Endothelial cell of umbilical vein (primary cell): ENCODE measurements at regions not wholly inside any gene's neighbourhood (a gene's known extent, or its start where the extent isn't known, plus 50 kb on each side); places are given as distances from the start of the nearest gene placed in this dataset.

Source experiments
- BruUV-seq: library from RNA; stranded (reverse); fragments of 400-500 nt; replicated peaks from 2 replicates; lab custom pipeline; 2021; lab: Mats Ljungman, UMichigan
- CTCF ChIA-PET: fragments of 300-600, 350-600 bp; sonication (Branson Sonifier 250); formaldehyde crosslinking; loops from one replicate; lab custom pipeline; 2021; ENCODE audit warnings: antibody characterized with exemption, inconsistent platforms; lab: Charles Lee
- POLR2A ChIA-PET: fragments of 300-600, 350-600 bp; sonication (Branson Sonifier 250); formaldehyde crosslinking; loops from one replicate; lab custom pipeline; 2021; ENCODE audit warnings: antibody characterized with exemption, inconsistent platforms; lab: Charles Lee
- DNase-seq: peaks from one replicate; pipeline ENCODE4 v3.0.0-alpha.2; 2011; ENCODE audit warnings: low read depth, low spot score
- FAIRE-seq: peaks from 2 replicates; lab custom pipeline; 2011; peaks lifted over from hg19 to GRCh38; lab: Jason Lieb, UNC
- H2AFZ ChIP-seq: 2 replicates; pipeline ENCODE4 v1.6.0; 2012; ENCODE audit warnings: low read depth, low read length, control low read depth, inconsistent platforms
- H3K27ac ChIP-seq: 2 replicates; pipeline ENCODE4 v1.5.1; 2011; ENCODE audit warnings: low read depth, mild to moderate bottlenecking, control low read depth, low read length, moderate library complexity; ENCODE audit not compliant: insufficient read depth
- H3K27me3 ChIP-seq, 2 experiments: 2 replicates each; pipeline versions ENCODE4 v1.6.0 to v1.6.1; 2011; ENCODE audit warnings: low read length in 2 of 2, mixed read lengths in 1 of 2; ENCODE audit not compliant: control insufficient read depth in 2 of 2, insufficient read depth in 2 of 2
- H3K36me3 ChIP-seq, 2 experiments: 2 replicates in 1 of 2; 3 replicates in 1 of 2; pipeline ENCODE4 v1.5.1; 2011; ENCODE audit warnings: low read length in 2 of 2, mild to moderate bottlenecking in 1 of 2, moderate library complexity in 1 of 2; ENCODE audit not compliant: control insufficient read depth in 2 of 2, insufficient read depth in 2 of 2; ENCODE audit errors: extremely low read depth in 1 of 2
- H3K4me1 ChIP-seq: 3 replicates; pipeline ENCODE4 v1.5.1; 2011; ENCODE audit warnings: mild to moderate bottlenecking, low read length; ENCODE audit not compliant: control insufficient read depth, insufficient read depth; ENCODE audit errors: extremely low read depth
- H3K4me2 ChIP-seq: 2 replicates; pipeline ENCODE4 v1.6.1; 2011; ENCODE audit warnings: low read length, control low read depth, mixed read lengths; ENCODE audit not compliant: insufficient read depth
- H3K4me3 ChIP-seq, 3 experiments: fragments of 200-600 bp in 1 of 3; sonication (generic), shearing (Covaris generic) in 1 of 3; replicated peaks in 1 of 3; 2 replicates each; pipeline ENCODE4 v1.5.1; 2011 to 2016; ENCODE audit warnings: control low read depth in 3 of 3, low read length in 3 of 3, mild to moderate bottlenecking in 2 of 3, inconsistent platforms in 1 of 3, low read depth in 1 of 3, moderate library complexity in 1 of 3; ENCODE audit not compliant: insufficient read depth in 1 of 3
- H3K79me2 ChIP-seq: 2 replicates; pipeline ENCODE4 v1.6.0; 2012; ENCODE audit warnings: low read length, inconsistent platforms; ENCODE audit not compliant: control insufficient read depth, insufficient read depth
- H3K9ac ChIP-seq: replicated peaks from 2 replicates; pipeline ENCODE3; 2011; ENCODE audit warnings: low read length, control low read depth; ENCODE audit not compliant: insufficient read depth; ENCODE audit errors: extremely low read depth
- H3K9me1 ChIP-seq: replicated peaks from 3 replicates; pipeline ENCODE4 v1.6.0; 2011; ENCODE audit warnings: mild to moderate bottlenecking, low read length; ENCODE audit not compliant: control insufficient read depth, insufficient read depth; ENCODE audit errors: extremely low read depth
- H3K9me3 ChIP-seq: replicated peaks from 2 replicates; pipeline ENCODE4 v1.5.1; 2012; ENCODE audit warnings: low read length, inconsistent platforms; ENCODE audit not compliant: control insufficient read depth, insufficient read depth
- H4K20me1 ChIP-seq: replicated peaks from 2 replicates; pipeline ENCODE3; 2011; ENCODE audit warnings: mild to moderate bottlenecking, low read length; ENCODE audit not compliant: control insufficient read depth, insufficient read depth; ENCODE audit errors: extremely low read depth
- EZH2 ChIP-seq: IDR thresholded peaks from 2 replicates; pipeline ENCODE4 v1.6.1; 2012; ENCODE audit warnings: borderline replicate concordance, low read depth, mild to moderate bottlenecking, moderate library complexity, low read length, inconsistent platforms; ENCODE audit not compliant: severe bottlenecking
- FOS ChIP-seq: IDR thresholded peaks from 2 replicates; pipeline ENCODE4 v1.6.1; 2011; ENCODE audit warnings: mild to moderate bottlenecking, low read length, moderate library complexity, borderline replicate concordance; ENCODE audit not compliant: insufficient read depth
- GATA2 ChIP-seq: IDR thresholded peaks from 2 replicates; pipeline ENCODE4 v1.7.0; 2011; ENCODE audit warnings: low read depth, mild to moderate bottlenecking, moderate library complexity, mixed read lengths, low read length; ENCODE audit not compliant: insufficient read length, insufficient read depth
- JUN ChIP-seq: IDR thresholded peaks from 2 replicates; pipeline ENCODE4 v1.6.1; 2011; ENCODE audit warnings: borderline replicate concordance, low read depth; ENCODE audit not compliant: insufficient read length, insufficient read depth
- MYC ChIP-seq: IDR thresholded peaks from one replicate; pipeline ENCODE4 v1.6.1; 2011; ENCODE audit warnings: mild to moderate bottlenecking, low read depth, low read length
- POLR2A ChIP-seq: IDR thresholded peaks from 2 replicates; pipeline ENCODE4 v1.6.1; 2012; ENCODE audit warnings: low read depth, mild to moderate bottlenecking, control low read depth, low read length
- POLR2AphosphoS5 ChIP-seq: IDR thresholded peaks from 2 replicates; pipeline ENCODE4 v1.6.1; 2012; ENCODE audit warnings: low read depth, mild to moderate bottlenecking, control low read depth, low read length, moderate library complexity; ENCODE audit not compliant: insufficient read depth
- dilution Hi-C: fragments of 300-500 bp; cut with MboI; formaldehyde crosslinking; loops from one replicate; pipeline ENCODE4 v1.15.0; 2019; ENCODE audit warnings: low sequenced_read_pairs; ENCODE audit not compliant: extremely low pct_ligation_motif_present
- intact Hi-C: fragments of 100-400 bp; cut with micrococcal nuclease; formaldehyde crosslinking; loops from one replicate; pipeline ENCODE4 v1.10.0; 2022
- TF ChIP-seq, protein P1 (sequence below): IDR thresholded peaks from 2 replicates; pipeline ENCODE4 v1.6.1; 2011; ENCODE audit not compliant: insufficient read depth, insufficient read length
- TF ChIP-seq, protein P2 (sequence below), 2 donors: IDR thresholded peaks; 1 replicate in 1 of 2; 2 replicates in 1 of 2; pipeline ENCODE4 v1.5.1; 2011; ENCODE audit warnings: low read length in 2 of 2, mild to moderate bottlenecking in 2 of 2, moderate library complexity in 2 of 2, control low read depth in 1 of 2, inconsistent platforms in 1 of 2, low read depth in 1 of 2; ENCODE audit not compliant: insufficient read depth in 1 of 2; ENCODE audit errors: extremely low read depth in 1 of 2

DNA sequence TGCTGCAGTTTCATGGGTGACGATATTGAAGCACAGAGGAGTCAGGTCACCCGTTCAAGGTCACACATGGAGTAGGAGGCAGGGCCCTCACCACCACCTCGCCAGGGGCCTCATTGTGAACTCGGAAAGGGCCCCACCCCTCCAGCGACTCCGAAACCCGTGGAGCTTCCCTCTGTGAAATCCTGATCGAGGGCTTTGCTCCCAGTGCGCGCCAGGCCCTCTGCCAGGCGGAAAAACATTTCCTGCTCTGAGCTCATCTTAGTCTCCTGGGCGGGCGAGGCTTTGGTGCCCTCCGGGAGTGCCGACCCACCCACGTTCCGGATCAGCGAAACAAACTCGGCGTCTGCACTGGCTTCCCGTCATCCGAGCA, 75.0 kb upstream of the FCN1 start:
- no peak overlapping the region for H3K9ac ChIP-seq
- no peaks in the 10 kb centered on the region for H3K4me1 ChIP-seq
- intact Hi-C loops, result no loop called here
- H3K27me3 ChIP-seq, result no peaks in the 10 kb centered on the region
- no peak for DNase-seq
- no TSS peak for BruUV-seq
- POLR2A ChIA-PET, result no interaction called here
- CTCF ChIA-PET, result no interaction called here
- H3K4me2 ChIP-seq, result no peak overlapping the region
- no peaks in the 10 kb centered on the region for H3K36me3 ChIP-seq
- no peak overlapping the region for H3K27ac ChIP-seq
- no peaks in the 10 kb centered on the region for H3K79me2 ChIP-seq
- no peak for FAIRE-seq
- no peaks in the 10 kb centered on the region for H4K20me1 ChIP-seq
- no peak for TF ChIP-seq FOS
- no peak for TF ChIP-seq GATA2
- no peak for TF ChIP-seq POLR2AphosphoS5
- no peak for TF ChIP-seq EZH2
- TF ChIP-seq, protein P1, sequence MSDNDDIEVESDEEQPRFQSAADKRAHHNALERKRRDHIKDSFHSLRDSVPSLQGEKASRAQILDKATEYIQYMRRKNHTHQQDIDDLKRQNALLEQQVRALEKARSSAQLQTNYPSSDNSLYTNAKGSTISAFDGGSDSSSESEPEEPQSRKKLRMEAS, result no peak
- TF ChIP-seq POLR2A, result no peak
- TF ChIP-seq, protein P2, sequence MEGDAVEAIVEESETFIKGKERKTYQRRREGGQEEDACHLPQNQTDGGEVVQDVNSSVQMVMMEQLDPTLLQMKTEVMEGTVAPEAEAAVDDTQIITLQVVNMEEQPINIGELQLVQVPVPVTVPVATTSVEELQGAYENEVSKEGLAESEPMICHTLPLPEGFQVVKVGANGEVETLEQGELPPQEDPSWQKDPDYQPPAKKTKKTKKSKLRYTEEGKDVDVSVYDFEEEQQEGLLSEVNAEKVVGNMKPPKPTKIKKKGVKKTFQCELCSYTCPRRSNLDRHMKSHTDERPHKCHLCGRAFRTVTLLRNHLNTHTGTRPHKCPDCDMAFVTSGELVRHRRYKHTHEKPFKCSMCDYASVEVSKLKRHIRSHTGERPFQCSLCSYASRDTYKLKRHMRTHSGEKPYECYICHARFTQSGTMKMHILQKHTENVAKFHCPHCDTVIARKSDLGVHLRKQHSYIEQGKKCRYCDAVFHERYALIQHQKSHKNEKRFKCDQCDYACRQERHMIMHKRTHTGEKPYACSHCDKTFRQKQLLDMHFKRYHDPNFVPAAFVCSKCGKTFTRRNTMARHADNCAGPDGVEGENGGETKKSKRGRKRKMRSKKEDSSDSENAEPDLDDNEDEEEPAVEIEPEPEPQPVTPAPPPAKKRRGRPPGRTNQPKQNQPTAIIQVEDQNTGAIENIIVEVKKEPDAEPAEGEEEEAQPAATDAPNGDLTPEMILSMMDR (IDR thresholded peaks at IDR 0.05; ENCODE audit: extremely low read depth in 1 of 2, insufficient read depth in 1 of 2, low read depth in 1 of 2, low read length in 2 of 2), result no peak
- TF ChIP-seq JUN, result no peak
- no peak for TF ChIP-seq MYC
- dilution Hi-C loops, result no loop called here
- no peaks in the 10 kb centered on the region for H3K9me1 ChIP-seq
- H2AFZ ChIP-seq, result no peak overlapping the region
- no peak overlapping the region for H3K4me3 ChIP-seq
- no peaks in the 10 kb centered on the region for H3K9me3 ChIP-seq
